KOPT-K1 (cell line): ENCODE measurements at regions not wholly inside any gene's neighbourhood (a gene's known extent, or its start where the extent isn't known, plus 50 kb on each side); places are given as distances from the start of the nearest gene placed in this dataset.
A peak's percentile ranks its signal among the peaks of the same experiment; 100 is the strongest.
"Not testable (repeated sequence)": the region's sequence is repeated elsewhere in the genome, so short reads cannot be mapped to it uniquely, and the experiment has no call there.

Source experiments
- H3K27ac ChIP-seq: fragments of 200-600 bp; sonication (generic); 2 replicates; pipeline ENCODE4 v1.5.1; 2016; ENCODE audit warnings: antibody characterized with exemption, mild to moderate bottlenecking, low read depth, low read length; ENCODE audit not compliant: poor library complexity, severe bottlenecking
- H3K36me3 ChIP-seq: fragments of 200-600 bp; sonication (generic); 2 replicates; pipeline ENCODE4 v1.5.1; 2017; ENCODE audit warnings: antibody characterized with exemption, mild to moderate bottlenecking, low read length, moderate library complexity; ENCODE audit not compliant: insufficient read depth
- H3K9me3 ChIP-seq: fragments of 200-600 bp; sonication (generic); 2 replicates; pipeline ENCODE4 v1.5.1; 2017; ENCODE audit warnings: antibody characterized with exemption, low read length, mild to moderate bottlenecking; ENCODE audit not compliant: insufficient read depth, poor library complexity, severe bottlenecking

DNA sequence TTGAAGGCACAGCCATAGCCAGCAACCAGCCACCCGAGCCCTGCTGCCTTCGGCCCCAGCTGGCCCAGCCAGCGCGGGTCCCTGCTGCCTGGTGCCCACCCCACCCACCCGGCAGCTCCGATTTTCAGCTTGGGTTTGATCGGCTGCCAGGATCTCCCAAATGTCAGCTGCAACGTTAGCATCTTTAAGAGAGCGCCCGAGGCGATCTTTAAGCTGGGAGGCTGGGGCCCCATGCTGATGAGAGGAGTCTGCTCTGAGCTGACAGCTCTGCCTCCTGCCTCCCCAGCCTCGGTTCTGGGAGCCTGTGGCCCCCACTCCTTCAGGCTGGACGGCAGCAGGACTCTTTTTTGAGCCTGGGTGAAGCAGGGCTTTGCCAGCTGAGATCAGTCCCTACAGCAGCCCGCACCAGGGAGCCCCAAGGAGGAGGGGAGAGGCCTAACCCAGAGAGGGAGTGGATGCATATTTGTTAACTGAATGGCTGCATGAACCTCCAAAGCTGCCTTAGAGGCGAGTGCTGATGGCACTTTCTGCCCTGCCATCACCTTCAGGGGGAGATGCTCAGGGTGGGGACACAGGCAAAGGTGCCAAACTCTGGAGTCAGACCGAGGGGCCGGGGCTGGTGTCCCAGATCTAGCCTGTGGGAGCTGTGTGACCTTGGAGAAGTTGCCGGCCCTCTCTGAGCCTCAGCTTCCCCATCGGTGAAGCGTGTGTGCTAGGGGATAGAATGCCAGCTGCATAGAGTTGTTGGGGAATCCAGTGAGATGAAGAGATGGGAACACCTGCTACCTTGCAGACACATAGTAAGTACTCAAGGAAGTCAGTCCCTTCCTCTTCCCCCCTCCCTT, 165.5 kb downstream of the C9orf50 start:
- H3K36me3 ChIP-seq: no peaks in the 10 kb centered on the region
- H3K9me3 ChIP-seq: no peaks in the 10 kb centered on the region
- no peak overlapping the region for H3K27ac ChIP-seq

DNA sequence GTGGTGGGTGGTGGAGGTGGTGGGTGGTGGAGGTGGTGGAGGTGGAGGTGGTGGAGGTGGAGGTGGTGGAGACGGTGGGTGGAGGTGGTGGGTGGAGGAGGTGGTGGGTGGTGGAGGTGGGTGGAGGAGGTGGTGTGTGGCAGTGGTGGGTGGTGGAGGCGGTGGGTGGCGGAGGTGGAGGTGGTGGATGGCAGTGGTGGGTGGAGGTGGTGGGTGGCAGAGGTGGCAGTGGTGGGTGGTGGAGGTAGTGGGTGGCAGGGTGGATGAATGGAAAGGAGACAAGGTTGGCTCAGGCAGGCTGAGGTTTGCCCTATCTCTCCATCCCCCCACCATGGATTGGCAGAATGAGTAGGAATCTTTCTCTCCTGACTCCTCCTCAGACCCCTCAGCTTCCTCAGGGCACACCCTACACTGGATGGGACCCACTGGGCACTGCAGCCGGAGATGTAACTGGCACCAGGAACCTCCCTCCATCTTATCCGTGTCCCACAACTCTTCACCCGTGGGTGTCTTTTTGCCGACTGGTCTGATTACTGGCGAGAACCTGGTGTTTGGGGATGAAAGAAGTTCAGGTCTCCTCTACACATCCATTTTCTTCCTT, 166.3 kb downstream of the C9orf50 start:
- Histone ChIP-seq H3K27ac (no peak overlapping the region), H3K36me3 (no peaks in the 10 kb centered on the region)

DNA sequence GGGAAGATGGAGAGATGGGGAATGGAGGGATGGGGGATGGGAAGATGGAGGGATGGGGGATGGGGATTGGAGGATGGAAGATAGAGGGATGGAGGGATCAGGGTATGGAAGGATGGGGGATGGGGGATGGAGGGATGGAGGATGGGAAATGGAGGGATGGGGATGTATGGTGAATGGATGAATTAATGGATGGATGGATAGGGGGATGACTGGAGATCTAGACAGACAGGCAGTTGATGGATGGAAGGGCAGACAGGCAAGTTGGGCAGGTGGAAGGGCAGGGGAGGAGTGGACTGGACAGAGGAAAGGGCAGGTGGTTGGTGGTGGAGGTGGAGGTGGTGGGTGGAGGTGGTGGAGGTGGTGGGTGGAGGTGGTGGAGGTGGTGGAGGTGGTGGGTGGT, 167.2 kb downstream of the C9orf50 start:
- H3K9me3 ChIP-seq: no peaks in the 10 kb centered on the region
- no peak overlapping the region for H3K27ac ChIP-seq
- no peaks in the 10 kb centered on the region for H3K36me3 ChIP-seq

More for the DNA sequence above, 166.3 kb downstream of the C9orf50 start:
- no peaks in the 10 kb centered on the region for H3K9me3 ChIP-seq

DNA sequence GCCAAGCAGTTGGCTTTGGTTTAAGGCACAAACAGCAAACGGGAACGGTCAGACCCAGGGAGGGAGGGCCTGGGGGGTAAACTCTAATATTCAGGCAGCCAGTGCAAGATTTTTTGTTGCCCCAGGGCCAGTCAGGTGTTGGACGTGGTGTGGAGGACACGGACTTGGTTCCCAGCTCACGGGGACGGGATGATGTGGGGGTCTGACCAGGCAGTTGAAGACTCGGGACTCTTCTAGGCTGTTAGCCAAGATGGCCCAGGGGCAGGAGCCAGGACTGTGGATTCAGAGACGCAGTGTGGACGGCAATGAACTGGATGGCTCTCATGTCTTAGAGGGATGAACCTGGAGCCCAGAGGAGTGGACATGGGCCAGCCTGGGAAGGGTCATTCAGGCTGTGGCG, 169.2 kb downstream of the C9orf50 start:
- Histone ChIP-seq H3K36me3 (no peaks in the 10 kb centered on the region), H3K27ac (no peak overlapping the region), H3K9me3 (no peaks in the 10 kb centered on the region)

- no peaks in the 10 kb centered on the region for H3K36me3 ChIP-seq
- H3K27ac ChIP-seq: no peak overlapping the region
- H3K9me3 ChIP-seq: no peaks in the 10 kb centered on the region
Observed at GRCh38 chr9:129451089-129451656, 169.7 kb downstream of the C9orf50 start.

DNA sequence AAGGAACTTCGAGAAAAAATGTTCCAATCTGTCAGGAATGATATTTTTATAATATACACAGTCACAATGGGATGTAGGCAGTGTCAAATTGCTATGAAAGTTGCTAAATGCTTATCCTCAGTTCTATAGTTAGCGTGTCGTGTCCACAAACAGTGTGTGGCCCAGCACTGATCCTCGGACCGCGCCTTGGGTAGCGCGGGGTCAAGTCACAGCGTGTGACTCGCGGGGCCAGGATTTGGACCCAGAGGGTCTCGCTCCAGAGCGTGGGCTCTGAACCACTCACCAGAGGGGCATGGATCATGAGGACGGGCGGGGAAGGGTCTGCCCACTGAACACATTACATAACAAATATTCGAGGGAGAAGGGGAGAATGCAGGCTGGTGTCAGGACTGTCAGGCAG, 171.8 kb downstream of the C9orf50 start:
- no peaks in the 10 kb centered on the region for H3K36me3 ChIP-seq
- H3K27ac ChIP-seq: no peak overlapping the region

DNA sequence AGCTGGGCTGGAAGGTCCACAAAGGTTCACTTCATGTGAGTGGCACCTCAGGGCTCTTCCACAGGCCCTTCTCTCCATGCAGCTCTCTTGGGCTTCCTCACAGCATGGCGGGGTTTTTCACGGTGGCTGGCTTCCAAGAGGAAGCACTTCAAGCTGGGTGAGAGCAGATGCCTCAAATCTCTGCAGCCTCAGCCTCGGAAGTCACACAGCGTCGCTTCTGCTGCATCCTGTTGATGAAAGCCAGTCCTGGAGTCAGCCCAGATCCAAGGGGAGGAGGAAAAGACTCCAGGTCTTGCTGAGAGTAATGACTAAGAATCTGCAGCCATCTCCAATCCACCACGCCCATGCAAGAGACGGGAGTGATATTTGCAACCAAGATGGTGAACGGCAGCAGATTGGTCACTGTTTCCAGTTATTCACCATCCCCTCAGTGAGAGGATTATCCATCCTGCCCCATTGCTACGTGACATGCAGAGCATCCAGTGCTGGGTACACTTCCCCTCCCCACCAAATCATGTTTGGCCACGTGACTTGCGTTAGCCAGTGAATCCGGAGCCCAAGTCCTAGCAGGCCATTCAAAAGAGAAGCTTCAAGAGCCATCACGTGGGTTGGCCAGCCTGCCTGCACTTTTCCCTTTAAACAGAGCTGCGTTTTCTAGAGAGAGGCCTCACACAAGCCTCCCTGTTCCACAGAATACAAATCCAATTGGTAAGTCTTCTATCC, 173.9 kb downstream of the C9orf50 start:
- no peak overlapping the region for H3K27ac ChIP-seq
- no peaks in the 10 kb centered on the region for H3K9me3 ChIP-seq
- H3K36me3 ChIP-seq: no peaks in the 10 kb centered on the region

More for the DNA sequence above, 171.8 kb downstream of the C9orf50 start:
- H3K9me3 ChIP-seq: no peaks in the 10 kb centered on the region

DNA sequence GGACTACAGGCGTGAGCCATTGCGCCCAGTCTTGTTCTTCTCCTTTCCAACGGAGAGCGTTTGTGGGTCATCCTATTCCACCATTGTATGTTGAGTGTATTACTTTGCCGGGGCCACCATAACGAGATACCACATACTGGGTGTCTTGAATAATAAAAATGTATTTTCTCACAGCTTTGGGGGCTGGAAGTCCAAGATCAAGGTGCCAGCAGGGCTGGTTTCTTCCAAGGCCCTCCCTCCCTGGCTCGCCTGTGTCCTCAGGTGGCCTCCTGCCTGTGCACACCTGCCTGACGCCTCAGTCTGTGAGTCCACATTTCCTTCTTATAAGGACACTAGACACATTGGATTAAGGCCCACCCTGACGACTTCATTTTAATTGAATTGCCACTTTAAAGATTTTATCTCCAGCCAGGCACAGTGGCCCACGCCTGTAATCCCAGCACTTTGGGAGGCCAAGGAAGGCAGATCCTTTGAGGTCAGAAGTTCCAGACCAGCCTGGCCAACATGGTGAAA, 175.1 kb downstream of the C9orf50 start:
- Histone ChIP-seq H3K36me3 (no peaks in the 10 kb centered on the region), H3K9me3 (no peaks in the 10 kb centered on the region), H3K27ac (no peak overlapping the region)

- H3K36me3 ChIP-seq, H3K9me3 ChIP-seq: not testable (repeated sequence)
- peak overlapping the region; percentile 47 for H3K27ac ChIP-seq
Observed at GRCh38 chr9:129443515-129444164, 177.3 kb downstream of the C9orf50 start.

DNA sequence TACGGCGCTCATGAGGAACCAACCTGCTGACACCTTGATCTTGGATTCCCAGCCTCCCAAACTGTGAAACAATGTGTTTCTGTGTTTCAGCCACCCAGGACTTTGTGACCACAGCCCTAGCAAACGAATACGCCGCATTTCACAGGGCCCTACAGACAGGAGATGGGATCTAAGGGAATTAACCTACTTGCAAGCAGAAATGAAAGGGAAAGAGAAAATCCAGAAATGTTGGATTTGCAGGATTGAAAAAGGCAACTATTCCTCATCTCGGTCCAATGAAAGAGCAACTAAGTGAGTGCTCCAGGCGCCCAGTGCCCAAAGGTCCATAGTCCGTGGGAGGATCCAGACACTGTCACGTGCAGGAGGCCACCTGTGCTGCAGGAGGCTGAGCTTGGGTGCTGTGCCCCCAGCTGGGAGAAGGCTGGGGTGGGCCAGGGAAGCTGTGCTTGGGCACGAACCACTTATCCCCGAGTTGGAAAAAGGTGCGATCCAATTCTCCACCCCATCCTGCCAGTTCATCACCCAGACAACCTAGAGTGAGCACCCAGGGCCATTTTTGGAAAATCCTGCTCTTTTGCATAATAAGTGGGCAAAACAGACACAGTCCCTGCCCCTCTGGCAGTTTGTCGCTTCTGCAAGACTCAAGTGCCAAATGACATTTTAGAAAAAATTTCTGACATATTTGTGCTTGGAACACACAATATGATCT, 177.9 kb downstream of the C9orf50 start:
- H3K27ac ChIP-seq: peak overlapping the region; percentile 47

GRCh38 chr9:129441852-129442251, 179.0 kb downstream of the C9orf50 start:
- peak overlapping the region; percentile 36 for H3K27ac ChIP-seq
- H3K9me3 ChIP-seq: peaks cover 6% of the 10 kb centered on the region
- no peaks in the 10 kb centered on the region for H3K36me3 ChIP-seq

More for the DNA sequence above, 177.9 kb downstream of the C9orf50 start:
- Histone ChIP-seq H3K36me3 (no peaks in the 10 kb centered on the region), H3K9me3 (peaks cover 6% of the 10 kb centered on the region)

GRCh38 chr9:129440435-129441186, 180.3 kb downstream of the C9orf50 start:
- no peaks in the 10 kb centered on the region for H3K36me3 ChIP-seq
- H3K9me3 ChIP-seq: peaks cover 6% of the 10 kb centered on the region
- H3K27ac ChIP-seq: peak overlapping the region; percentile 60

DNA sequence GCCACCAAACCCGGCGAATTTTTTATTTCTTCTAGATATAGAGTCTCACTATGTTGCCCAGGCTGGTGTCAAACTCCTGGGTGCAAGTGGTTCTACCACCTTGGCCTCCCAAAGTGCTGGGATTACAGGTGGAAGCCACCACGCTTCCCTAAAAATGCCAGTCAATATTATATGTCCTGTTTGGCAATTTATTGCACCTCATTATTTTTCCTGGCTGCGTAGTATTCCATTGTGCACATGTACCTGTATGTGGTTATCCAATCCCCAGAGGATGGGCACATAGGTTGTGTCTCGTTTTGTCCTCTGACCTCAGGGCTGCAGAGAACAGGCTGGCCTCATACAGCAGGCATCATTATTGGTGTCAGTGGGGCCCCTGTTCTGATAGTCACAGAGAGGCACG, 181.7 kb downstream of the C9orf50 start:
- H3K9me3 ChIP-seq: peaks cover 6% of the 10 kb centered on the region
- no peak overlapping the region for H3K27ac ChIP-seq
- H3K36me3 ChIP-seq: no peaks in the 10 kb centered on the region
